IMR-90 (cell line): ENCODE measurements at regions not wholly inside any gene's neighbourhood (a gene's known extent, or its start where the extent isn't known, plus 50 kb on each side); places are given as distances from the start of the nearest gene placed in this dataset.

Experiments
- ATAC-seq: fragments of 200-7000 bp; cut with Tn5 transposase; 2 replicates; pipeline ENCODE4 v1.9.1; 2020; ENCODE audit warnings: low read depth, mild to moderate bottlenecking, moderate library complexity
- BruUV-seq: library from RNA; stranded (reverse); fragments of 400-500 nt; replicated peaks from 2 replicates; lab custom pipeline; 2021; lab: Mats Ljungman, UMichigan
- CTCF ChIA-PET: fragments of 300-600 bp; formaldehyde crosslinking; extraction: SDS; loops from one replicate; lab custom pipeline; 2021; ENCODE audit warnings: antibody characterized with exemption; lab: Yijun Ruan, JAX
- POLR2A ChIA-PET: fragments of 300-600 bp; sonication (Branson Sonifier 250); formaldehyde crosslinking; loops from one replicate; lab custom pipeline; 2022; ENCODE audit warnings: antibody characterized with exemption; ENCODE audit not compliant: unreplicated experiment; lab: Charles Lee
- DNase-seq: peaks from one replicate; pipeline ENCODE4 v3.0.0; 2013
- H2AFZ ChIP-seq: replicated peaks from 2 replicates; pipeline ENCODE3; 2013; ENCODE audit warnings: low read length, mild to moderate bottlenecking; ENCODE audit not compliant: poor library complexity
- H2AK5ac ChIP-seq: 2 replicates; pipeline ENCODE4 v1.6.1; 2013; ENCODE audit warnings: low read depth, low read length, inconsistent platforms
- H2AK9ac ChIP-seq: replicated peaks from 2 replicates; pipeline ENCODE3; 2013; ENCODE audit warnings: mild to moderate bottlenecking, low read depth, low read length, moderate library complexity; ENCODE audit not compliant: poor library complexity
- H2BK120ac ChIP-seq: 2 replicates; pipeline ENCODE4 v1.6.1; 2013; ENCODE audit warnings: low read depth, low read length, inconsistent platforms
- H2BK15ac ChIP-seq: 3 replicates; pipeline ENCODE4 v1.6.1; 2013; ENCODE audit warnings: low read depth, low read length, inconsistent platforms
- H2BK20ac ChIP-seq: 2 replicates; pipeline ENCODE4 v1.6.1; 2013; ENCODE audit warnings: low read depth, mild to moderate bottlenecking, inconsistent platforms, low read length, moderate library complexity
- H2BK5ac ChIP-seq: 2 replicates; pipeline ENCODE4 v1.6.1; 2013; ENCODE audit warnings: mild to moderate bottlenecking, low read depth, low read length, inconsistent platforms; ENCODE audit not compliant: poor library complexity, severe bottlenecking
- H3K14ac ChIP-seq: replicated peaks from 2 replicates; pipeline ENCODE4 v1.6.1; 2013; ENCODE audit warnings: low read depth, low read length, inconsistent platforms
- H3K18ac ChIP-seq: 2 replicates; pipeline ENCODE4 v1.6.1; 2013; ENCODE audit warnings: low read depth, low read length, control low read depth
- H3K23ac ChIP-seq: 2 replicates; pipeline ENCODE4 v1.6.1; 2013; ENCODE audit warnings: low read depth, low read length, inconsistent platforms
- H3K27ac ChIP-seq: 2 replicates; pipeline ENCODE4 v1.5.1; 2013; ENCODE audit warnings: mild to moderate bottlenecking, control low read depth, low read length; ENCODE audit not compliant: insufficient read depth
- H3K27me3 ChIP-seq: 2 replicates; pipeline ENCODE4 v1.6.1; 2013; ENCODE audit warnings: low read length; ENCODE audit not compliant: control insufficient read depth, insufficient read depth
- H3K36me3 ChIP-seq: 2 replicates; pipeline ENCODE4 v1.6.1; 2013; ENCODE audit warnings: low read length, mixed read lengths; ENCODE audit not compliant: control insufficient read depth, insufficient read depth
- H3K4ac ChIP-seq: 2 replicates; pipeline ENCODE4 v1.6.1; 2013; ENCODE audit warnings: low read depth, low read length, inconsistent platforms
- H3K4me1 ChIP-seq: 2 replicates; pipeline ENCODE4 v1.6.1; 2013; ENCODE audit warnings: low read length, mixed read lengths; ENCODE audit not compliant: control insufficient read depth, insufficient read depth
- H3K4me2 ChIP-seq: 2 replicates; pipeline ENCODE4 v1.6.1; 2013; ENCODE audit warnings: low read depth, mild to moderate bottlenecking, control low read depth, low read length, moderate library complexity
- H3K4me3 ChIP-seq: 2 replicates; pipeline ENCODE4 v1.5.1; 2013; ENCODE audit warnings: low read depth, mild to moderate bottlenecking, control low read depth, low read length, moderate library complexity; ENCODE audit not compliant: insufficient read depth
- H3K56ac ChIP-seq: 2 replicates; pipeline ENCODE4 v1.6.1; 2013; ENCODE audit warnings: low read length, inconsistent platforms; ENCODE audit not compliant: insufficient read depth; ENCODE audit errors: extremely low read depth
- H3K79me1 ChIP-seq, 2 experiments: 2 replicates each; pipeline ENCODE4 v1.6.1; 2013; ENCODE audit warnings: low read length in 2 of 2, inconsistent platforms in 1 of 2, low read depth in 1 of 2
- H3K9ac ChIP-seq: 2 replicates; pipeline ENCODE4 v1.6.1; 2013; ENCODE audit warnings: low read depth, low read length, control low read depth
- H3K9me1 ChIP-seq: 2 replicates; pipeline ENCODE4 v1.6.1; 2013; ENCODE audit warnings: low read length, inconsistent platforms; ENCODE audit not compliant: insufficient read depth
- H3K9me3 ChIP-seq: 2 replicates; pipeline ENCODE4 v1.6.1; 2013; ENCODE audit warnings: low read length; ENCODE audit not compliant: control insufficient read depth, insufficient read depth
- H4K20me1 ChIP-seq: 2 replicates; pipeline ENCODE4 v1.6.1; 2013; ENCODE audit warnings: low read length, inconsistent platforms; ENCODE audit not compliant: insufficient read depth
- H4K5ac ChIP-seq: 2 replicates; pipeline ENCODE4 v1.6.1; 2013; ENCODE audit warnings: mild to moderate bottlenecking, low read depth, low read length, control low read depth
- H4K8ac ChIP-seq, 2 experiments: 2 replicates each; pipeline ENCODE4 v1.6.1; 2013; ENCODE audit warnings: low read depth in 2 of 2, low read length in 2 of 2, control low read depth in 1 of 2, inconsistent platforms in 1 of 2
- H4K91ac ChIP-seq: 2 replicates; pipeline ENCODE4 v1.6.1; 2013; ENCODE audit warnings: low read depth, low read length, inconsistent platforms; ENCODE audit not compliant: insufficient read depth
- FOS ChIP-seq: fragments of 150-350 bp; IDR thresholded peaks from 2 replicates; pipeline ENCODE4 v1.6.1; 2016; ENCODE audit warnings: low read depth, low read length
- WGBS, 2 experiments: methylation state at CpG; one replicate each; pipeline versions ENCODE4 v1.1.5 to v1.1.7; 2013; ENCODE audit warnings: missing lambda C conversion rate in 2 of 2; ENCODE audit not compliant: insufficient read length in 1 of 2; ENCODE audit errors: extremely low coverage in 2 of 2; 5-methylcytosine and 5-hydroxymethylcytosine counted together
- dilution Hi-C: fragments of 300-500 bp; cut with HindIII; formaldehyde crosslinking; loops from one replicate; pipeline ENCODE4 v1.14.3; 2018; ENCODE audit warnings: low sequenced_read_pairs; ENCODE audit not compliant: unreplicated experiment
- in situ Hi-C: fragments of 300-500 bp; cut with MboI; formaldehyde crosslinking; loops from 3 replicates; pipeline ENCODE4 v1.14.3; 2019; ENCODE audit warnings: low sequenced_read_pairs, inconsistent platforms, mixed read lengths
- intact Hi-C: fragments of 100-400 bp; cut with micrococcal nuclease; formaldehyde crosslinking; loops from 2 replicates; pipeline ENCODE4 v1.10.0; 2022
- TF ChIP-seq, protein P1 (sequence below): fragments of 150-350 bp; IDR thresholded peaks from 2 replicates; pipeline ENCODE4 v1.6.1; 2016; ENCODE audit warnings: low read depth, mild to moderate bottlenecking, low read length, moderate library complexity, borderline replicate concordance

DNA sequence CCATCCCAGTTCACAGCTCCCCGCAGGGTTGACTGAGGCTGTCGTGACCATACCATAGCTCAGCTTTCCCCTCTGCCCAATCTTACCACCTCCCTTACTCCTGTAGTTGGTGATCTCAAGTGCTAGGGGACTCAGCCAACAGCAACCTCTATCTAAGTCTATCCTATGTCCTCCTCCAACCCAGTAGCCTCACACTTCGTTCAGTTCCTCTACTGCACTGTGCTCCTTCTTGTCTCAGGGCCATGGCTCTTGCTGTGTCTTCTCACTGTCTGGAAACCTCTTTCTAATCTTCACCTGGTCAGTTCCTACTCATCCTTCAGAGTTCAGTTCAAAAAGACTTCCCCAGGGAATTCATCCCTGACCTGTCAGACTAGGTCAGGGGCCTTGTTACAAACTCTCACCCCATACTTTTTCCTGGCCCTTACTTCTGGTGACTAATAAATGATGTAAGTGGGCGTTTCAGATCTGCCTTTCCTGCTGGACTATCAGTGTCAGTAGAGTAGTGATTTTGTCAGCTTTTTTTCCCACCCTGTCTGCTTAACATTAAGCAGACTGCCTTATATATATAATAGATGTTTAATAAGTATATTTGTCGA, 53.6 kb upstream of the NR3C1 start:
- H3K79me1 ChIP-seq: no peaks in the 10 kb centered on the region
- no peak overlapping the region for H3K4me2 ChIP-seq
- peak overlapping the region; percentile 59 to 68; a peak in 2 of 4 replicates for H4K8ac ChIP-seq
- dilution Hi-C loops: no loop called here
- peak overlapping the region; percentile 11; the same call in 1 of the 2 replicates for H2BK120ac ChIP-seq
- no peak overlapping the region for H3K4me3 ChIP-seq
- peak overlapping the region; percentile 38 for H2AFZ ChIP-seq
- H4K5ac ChIP-seq: peak overlapping the region; percentile 1
- BruUV-seq: no TSS peak
- ATAC-seq: peak; percentile 95
- H3K36me3 ChIP-seq: no peaks in the 10 kb centered on the region
- H3K4ac ChIP-seq: peak overlapping the region; percentile 46
- H2BK15ac ChIP-seq: peak overlapping the region; percentile 31; the same call in 2 of the 3 replicates
- no peak overlapping the region for H3K23ac ChIP-seq
- in situ Hi-C loops: no loop called here
- H4K91ac ChIP-seq: no peak overlapping the region; the same call in 1 of the 2 replicates
- peaks cover 4% of the 10 kb centered on the region for H3K4me1 ChIP-seq
- no peak overlapping the region for H3K56ac ChIP-seq
- H4K20me1 ChIP-seq: no peaks in the 10 kb centered on the region
- peaks cover 5% of the 10 kb centered on the region; the same call in 1 of the 2 replicates for H3K9me1 ChIP-seq
- POLR2A ChIA-PET: interaction anchor here (0.6 kb wide), 1 partner anchor 914 kb away, joined by 3 read pairs; no protein-coding TSS in a partner anchor
- H2BK5ac ChIP-seq: no peak overlapping the region
- no peak overlapping the region for H3K9ac ChIP-seq
- WGBS, 2 experiments: 69% methylated on average over 3 of the region's 5 CpGs; no CpG with 5 or more reads in 1 of the 2 experiments
- H3K9me3 ChIP-seq: no peaks in the 10 kb centered on the region
- intact Hi-C loops: no loop called here
- peak overlapping the region; percentile 5 for H3K18ac ChIP-seq
- H2AK9ac ChIP-seq: no peak overlapping the region
- peak overlapping the region; percentile 16 for H3K14ac ChIP-seq
- TF ChIP-seq FOS: peak; percentile 18; the same call in 1 of the 2 replicates
- TF ChIP-seq, protein P1, sequence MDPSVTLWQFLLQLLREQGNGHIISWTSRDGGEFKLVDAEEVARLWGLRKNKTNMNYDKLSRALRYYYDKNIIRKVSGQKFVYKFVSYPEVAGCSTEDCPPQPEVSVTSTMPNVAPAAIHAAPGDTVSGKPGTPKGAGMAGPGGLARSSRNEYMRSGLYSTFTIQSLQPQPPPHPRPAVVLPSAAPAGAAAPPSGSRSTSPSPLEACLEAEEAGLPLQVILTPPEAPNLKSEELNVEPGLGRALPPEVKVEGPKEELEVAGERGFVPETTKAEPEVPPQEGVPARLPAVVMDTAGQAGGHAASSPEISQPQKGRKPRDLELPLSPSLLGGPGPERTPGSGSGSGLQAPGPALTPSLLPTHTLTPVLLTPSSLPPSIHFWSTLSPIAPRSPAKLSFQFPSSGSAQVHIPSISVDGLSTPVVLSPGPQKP: no peak
- peak overlapping the region; percentile 38; the same call in 1 of the 2 replicates for H2BK20ac ChIP-seq
- no peaks in the 10 kb centered on the region for H3K27me3 ChIP-seq
- CTCF ChIA-PET: no interaction called here
- peak; percentile 76 for DNase-seq
- no peak overlapping the region for H3K27ac ChIP-seq
- H2AK5ac ChIP-seq: peak overlapping the region; percentile 81; the same call in 1 of the 2 replicates
